GM13976 (cell line): ENCODE measurements at regions not wholly inside any gene's neighbourhood (a gene's known extent, or its start where the extent isn't known, plus 50 kb on each side); places are given as distances from the start of the nearest gene placed in this dataset.
A peak's percentile ranks its signal among the peaks of the same experiment; 100 is the strongest.

ENCODE experiments used
- DNase-seq: peaks from one replicate; pipeline ENCODE4 v3.0.0; 2012; ENCODE audit warnings: low spot score
- in situ Hi-C: fragments of 300-500 bp; cut with MboI; formaldehyde crosslinking; loops from one replicate; pipeline ENCODE4 v1.12.0; 2022; ENCODE audit warnings: low sequenced_read_pairs, mixed read lengths, inconsistent platforms; ENCODE audit not compliant: unreplicated experiment
- TF ChIP-seq, protein P1 (sequence below): IDR thresholded peaks from 2 replicates; pipeline ENCODE4 v1.5.1; 2012; ENCODE audit warnings: borderline replicate concordance, mild to moderate bottlenecking; ENCODE audit not compliant: insufficient read depth; ENCODE audit errors: extremely low read depth, missing control alignments, control extremely low read depth

DNA sequence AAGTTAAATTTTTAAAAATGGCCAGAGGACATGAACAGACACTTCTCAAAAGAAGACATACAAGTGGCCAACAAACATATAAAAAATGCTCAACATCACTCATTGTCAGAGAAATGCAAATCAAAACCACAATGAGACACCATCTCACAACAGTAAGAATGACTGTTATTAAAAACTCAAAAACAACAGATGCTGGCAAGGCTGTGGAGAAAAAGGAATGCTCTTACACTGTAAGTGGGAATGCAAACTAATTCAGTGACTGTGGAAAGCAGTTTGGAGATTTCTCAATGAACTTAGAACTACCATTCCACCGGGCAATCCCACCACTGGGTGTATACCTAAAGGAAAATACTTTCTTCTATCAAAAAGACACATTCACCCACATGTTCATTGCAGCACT is 168.5 kb upstream of the PIK3R1 start:
- TF ChIP-seq, protein P1, sequence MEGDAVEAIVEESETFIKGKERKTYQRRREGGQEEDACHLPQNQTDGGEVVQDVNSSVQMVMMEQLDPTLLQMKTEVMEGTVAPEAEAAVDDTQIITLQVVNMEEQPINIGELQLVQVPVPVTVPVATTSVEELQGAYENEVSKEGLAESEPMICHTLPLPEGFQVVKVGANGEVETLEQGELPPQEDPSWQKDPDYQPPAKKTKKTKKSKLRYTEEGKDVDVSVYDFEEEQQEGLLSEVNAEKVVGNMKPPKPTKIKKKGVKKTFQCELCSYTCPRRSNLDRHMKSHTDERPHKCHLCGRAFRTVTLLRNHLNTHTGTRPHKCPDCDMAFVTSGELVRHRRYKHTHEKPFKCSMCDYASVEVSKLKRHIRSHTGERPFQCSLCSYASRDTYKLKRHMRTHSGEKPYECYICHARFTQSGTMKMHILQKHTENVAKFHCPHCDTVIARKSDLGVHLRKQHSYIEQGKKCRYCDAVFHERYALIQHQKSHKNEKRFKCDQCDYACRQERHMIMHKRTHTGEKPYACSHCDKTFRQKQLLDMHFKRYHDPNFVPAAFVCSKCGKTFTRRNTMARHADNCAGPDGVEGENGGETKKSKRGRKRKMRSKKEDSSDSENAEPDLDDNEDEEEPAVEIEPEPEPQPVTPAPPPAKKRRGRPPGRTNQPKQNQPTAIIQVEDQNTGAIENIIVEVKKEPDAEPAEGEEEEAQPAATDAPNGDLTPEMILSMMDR: no peak
- DNase-seq: no peak
- in situ Hi-C loops: no loop called here

DNA sequence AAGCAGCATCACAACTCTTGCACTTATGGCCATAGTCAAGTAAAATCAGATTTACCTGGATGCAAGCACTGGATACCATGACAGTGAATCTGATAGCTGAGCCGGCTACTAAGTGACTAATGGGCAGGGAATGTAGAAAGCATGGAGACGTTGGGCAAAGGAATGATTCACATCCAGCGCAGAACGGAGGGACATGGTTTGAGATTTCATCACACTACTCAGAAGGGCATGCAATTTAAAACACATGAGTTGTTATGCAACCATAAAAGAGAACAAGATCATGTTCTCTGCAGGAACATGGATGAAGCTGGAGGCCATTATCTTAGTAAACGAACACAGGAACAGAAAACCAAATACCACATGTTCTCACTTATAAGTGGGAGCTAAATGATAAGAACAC is 169.1 kb upstream of the PIK3R1 start:
- no peak for DNase-seq
- in situ Hi-C loops: no loop called here
- TF ChIP-seq, protein P1: no peak

DNA sequence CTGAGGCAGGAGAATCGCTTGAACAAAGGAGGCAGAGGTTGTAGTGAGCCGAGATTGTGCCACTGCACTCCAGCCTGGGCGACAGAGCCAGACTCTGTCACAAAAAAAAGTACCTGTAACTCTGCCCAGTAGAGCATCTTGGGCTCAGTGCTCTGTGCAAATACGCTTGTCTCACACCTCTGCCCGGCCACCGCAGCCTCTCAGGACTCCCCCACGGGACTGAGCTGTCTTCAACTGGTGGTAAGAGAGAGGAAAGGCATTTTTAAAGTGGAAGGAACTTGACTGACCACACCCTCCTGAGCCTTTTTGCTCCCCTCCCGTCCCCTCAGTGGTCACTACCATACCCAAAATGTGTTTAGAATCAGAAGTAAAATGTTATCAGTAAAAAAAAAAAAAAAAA is 174.3 kb upstream of the PIK3R1 start:
- DNase-seq: peak; percentile 12
- in situ Hi-C loops: no loop called here
- TF ChIP-seq, protein P1: no peak

DNA sequence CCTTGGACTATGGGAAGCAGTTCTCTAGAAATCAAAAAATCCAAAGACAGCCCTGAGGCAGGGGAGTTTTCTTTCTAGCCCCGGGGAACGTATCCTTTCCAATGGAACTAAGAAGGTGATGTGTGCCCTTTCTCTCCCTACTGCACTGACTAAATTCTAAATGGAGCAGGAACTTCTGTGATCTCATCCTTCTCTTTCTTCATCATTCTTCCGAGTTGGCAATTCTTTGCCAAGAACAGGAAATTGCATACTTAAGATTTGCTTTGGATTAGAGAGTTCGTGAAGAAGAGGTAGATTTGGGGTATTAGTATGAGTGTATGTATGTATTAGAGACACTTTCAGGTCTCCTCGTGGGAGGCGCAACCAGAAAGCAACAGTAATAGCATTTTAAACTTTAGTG is 178.0 kb upstream of the PIK3R1 start:
- no peak for DNase-seq
- in situ Hi-C loops: no loop called here
- TF ChIP-seq, protein P1: no peak

DNA sequence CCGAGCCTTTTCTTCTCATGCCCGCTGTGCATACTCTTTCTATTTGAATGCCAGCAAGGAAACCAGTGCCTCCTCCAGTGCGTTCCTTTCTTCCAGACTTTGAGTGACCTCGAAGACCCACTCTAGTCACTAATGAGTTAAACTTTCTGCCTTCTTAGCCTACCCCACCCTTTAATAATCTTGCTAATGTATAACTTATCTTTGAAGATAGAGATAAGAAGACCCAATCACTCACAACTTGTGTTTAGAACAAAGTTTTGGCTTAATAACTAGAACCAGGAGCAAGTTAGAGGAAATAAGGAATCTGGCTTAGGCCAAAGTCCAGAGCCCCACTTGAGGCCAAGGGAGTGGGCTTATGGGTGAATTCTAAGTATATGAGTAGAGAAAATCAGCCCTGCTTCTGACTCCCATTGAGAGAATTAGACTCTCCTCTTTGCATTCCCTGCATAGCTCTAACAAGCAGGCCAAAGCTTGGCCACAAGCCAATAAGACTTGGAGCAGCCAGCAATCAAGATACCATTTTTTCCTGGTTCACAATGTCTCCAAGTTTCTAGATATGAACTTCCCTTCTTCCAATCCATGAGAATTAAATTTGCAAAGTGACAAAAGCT is 181.5 kb upstream of the PIK3R1 start:
- TF ChIP-seq, protein P1: no peak
- DNase-seq: no peak
- in situ Hi-C loops: no loop called here

DNA sequence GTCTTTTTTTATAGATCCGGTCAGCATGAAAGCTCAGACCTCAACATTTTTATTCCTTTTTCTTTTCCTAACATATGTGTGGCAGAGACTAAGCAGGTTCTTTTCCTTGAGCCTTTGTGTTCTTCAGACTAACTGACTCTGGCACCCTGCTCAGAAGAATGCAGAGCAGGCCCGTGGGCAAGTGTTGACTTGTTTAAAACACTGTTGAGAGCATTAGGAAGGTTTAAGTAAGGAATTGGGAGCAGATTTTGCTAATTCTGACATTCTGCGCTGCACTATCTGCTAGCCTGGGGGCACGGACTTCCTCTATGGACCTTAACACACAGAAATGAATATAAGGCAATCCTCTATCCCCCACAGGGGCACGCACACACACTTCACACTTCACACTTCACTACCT is 182.5 kb upstream of the PIK3R1 start:
- in situ Hi-C loops: no loop called here
- no peak for DNase-seq
- TF ChIP-seq, protein P1: no peak
